ENCODE measurements at regions not wholly inside any gene's neighbourhood (a gene's known extent, or its start where the extent isn't known, plus 50 kb on each side); places are given as distances from the start of the nearest gene placed in this dataset.

- no peak for TF ChIP-seq CTCF (IDR thresholded peaks at IDR 0.05)
- TF ChIP-seq ZFX (IDR thresholded peaks at IDR 0.05; ENCODE audit: borderline replicate concordance) = no peak
Measured at GRCh38 chr1:67601955-67602354, 83.0 kb upstream of the GADD45A start.
